HCT116 (cell line): ENCODE measurements at regions not wholly inside any gene's neighbourhood (a gene's known extent, or its start where the extent isn't known, plus 50 kb on each side); places are given as distances from the start of the nearest gene placed in this dataset.

Experiments used
- ATAC-seq: fragments of 200-7000 bp; cut with Tn5 transposase; 2 replicates; pipeline ENCODE4 v1.9.1; 2020; ENCODE audit warnings: mild to moderate bottlenecking, moderate library complexity
- BruUV-seq: library from RNA; stranded (reverse); fragments of 400-500 nt; replicated peaks from 2 replicates; lab custom pipeline; 2021; lab: Mats Ljungman, UMichigan
- CTCF ChIA-PET: fragments of 300-600 bp; sonication (Branson Sonifier 250); formaldehyde crosslinking; loops from one replicate; lab custom pipeline; 2021; ENCODE audit warnings: antibody characterized with exemption; lab: Charles Lee
- POLR2A ChIA-PET: fragments of 300-600, 350-600 bp; sonication (Branson Sonifier 250); formaldehyde crosslinking; loops from one replicate; lab custom pipeline; 2021; ENCODE audit warnings: antibody characterized with exemption; lab: Charles Lee
- RAD21 ChIA-PET, 2 experiments: fragments of 300-600 bp; sonication (Branson Sonifier 250); formaldehyde crosslinking; loops; one replicate each; lab custom pipeline; 2023; ENCODE audit warnings: low total read pairs in 2 of 2; ENCODE audit not compliant: uncharacterized antibody in 2 of 2, unreplicated experiment in 2 of 2, low non-redundant PET in 1 of 2; lab: Charles Lee
- DNase-seq: peaks from one replicate; pipeline ENCODE4 v3.0.0-alpha.2; 2010; ENCODE audit warnings: low read depth, low spot score
- H2AFZ ChIP-seq: fragments of 200-600 bp; shearing (Covaris generic), sonication (generic); 2 replicates; pipeline ENCODE4 v1.6.1; 2017; ENCODE audit warnings: low read depth, mixed run types, mixed read lengths, antibody characterized with exemption, low read length; ENCODE audit not compliant: poor library complexity, severe bottlenecking
- H3K27ac ChIP-seq: 2 replicates; pipeline ENCODE4 v1.5.1; 2012; ENCODE audit warnings: low read depth, low read length
- H3K27me3 ChIP-seq: fragments of 200-600 bp; sonication (generic); 2 replicates; pipeline ENCODE4 v1.6.1; 2016; ENCODE audit warnings: mixed run types, low read length, mixed read lengths; ENCODE audit not compliant: insufficient read depth
- H3K36me3 ChIP-seq, 2 experiments: fragments of 200-500 bp in 1 of 2; fragments of 200-600 bp in 1 of 2; sonication (Bioruptor generic) in 1 of 2; sonication (generic) in 1 of 2; 2 replicates each; pipeline versions ENCODE4 v1.5.1 to v1.6.1; 2014 to 2016; ENCODE audit warnings: low read length in 2 of 2, inconsistent platforms in 1 of 2, mixed read lengths in 1 of 2, mixed run types in 1 of 2; ENCODE audit not compliant: insufficient read depth in 2 of 2, control insufficient read depth in 1 of 2
- H3K4me1 ChIP-seq, 2 experiments: fragments of 200-600 bp in 1 of 2; sonication (generic) in 1 of 2; 2 replicates each; pipeline versions ENCODE4 v1.5.1 to v1.6.1; 2012 to 2017; ENCODE audit warnings: low read length in 2 of 2, inconsistent platforms in 1 of 2, mild to moderate bottlenecking in 1 of 2, mixed read lengths in 1 of 2, mixed run types in 1 of 2, moderate library complexity in 1 of 2; ENCODE audit not compliant: insufficient read depth in 2 of 2, control insufficient read depth in 1 of 2
- H3K4me2 ChIP-seq: fragments of 200-600 bp; sonication (generic); 2 replicates; pipeline ENCODE4 v1.6.1; 2017; ENCODE audit warnings: mixed run types, low read length, mixed read lengths
- H3K4me3 ChIP-seq, 2 experiments: fragments of 200-600 bp in 1 of 2; sonication (generic) in 1 of 2; replicated peaks in 1 of 2; 2 replicates each; pipeline ENCODE4 v1.5.1; 2011 to 2016; ENCODE audit warnings: low read length in 2 of 2, control low read depth in 1 of 2, low read depth in 1 of 2, mild to moderate bottlenecking in 1 of 2, mixed read lengths in 1 of 2, mixed run types in 1 of 2
- H3K79me2 ChIP-seq: fragments of 200-600 bp; sonication (generic); 2 replicates; pipeline ENCODE4 v1.6.1; 2017; ENCODE audit warnings: mild to moderate bottlenecking, mixed run types, low read length, moderate library complexity, mixed read lengths; ENCODE audit not compliant: insufficient read depth
- H3K9ac ChIP-seq: fragments of 200-600 bp; sonication (generic); 2 replicates; pipeline ENCODE4 v1.6.1; 2016; ENCODE audit warnings: low read length, mixed read lengths
- H3K9me2 ChIP-seq: fragments of 200-600 bp; sonication (generic), shearing (Covaris generic); 2 replicates; pipeline ENCODE4 v1.6.1; 2017; ENCODE audit warnings: mixed run types, mild to moderate bottlenecking, moderate library complexity; ENCODE audit not compliant: insufficient read depth
- H3K9me3 ChIP-seq, 2 experiments: fragments of 200-500 bp in 1 of 2; fragments of 200-600 bp in 1 of 2; sonication (Bioruptor generic) in 1 of 2; sonication (generic) in 1 of 2; 2 replicates each; pipeline ENCODE4 v1.6.1; 2014 to 2017; ENCODE audit warnings: low read length in 2 of 2, mixed read lengths in 2 of 2, inconsistent platforms in 1 of 2, low read depth in 1 of 2, mild to moderate bottlenecking in 1 of 2, mixed run types in 1 of 2, moderate library complexity in 1 of 2; ENCODE audit not compliant: control insufficient read depth in 1 of 2, insufficient read depth in 1 of 2
- H4K20me1 ChIP-seq: fragments of 200-600 bp; sonication (generic), shearing (Covaris generic); 2 replicates; pipeline ENCODE4 v1.6.1; 2017; ENCODE audit warnings: mixed run types, mild to moderate bottlenecking, moderate library complexity; ENCODE audit not compliant: insufficient read depth
- ATF3 ChIP-seq: IDR thresholded peaks from 2 replicates; pipeline ENCODE4 v1.6.1; 2012
- CEBPB ChIP-seq: IDR thresholded peaks from 2 replicates; pipeline ENCODE4 v1.6.1; 2012; ENCODE audit warnings: low read depth
- EGR1 ChIP-seq: IDR thresholded peaks from 2 replicates; pipeline ENCODE4 v1.6.1; 2012; ENCODE audit warnings: low read depth
- ELF1 ChIP-seq: IDR thresholded peaks from 2 replicates; pipeline ENCODE4 v1.6.1; 2012; ENCODE audit warnings: low read depth, borderline replicate concordance
- EZH2 ChIP-seq: fragments of 200-600 bp; sonication (generic); IDR thresholded peaks from 2 replicates; pipeline ENCODE4 v1.6.1; 2017; ENCODE audit warnings: antibody characterized with exemption, mixed run types
- JUND ChIP-seq: IDR thresholded peaks from 2 replicates; pipeline ENCODE4 v1.6.1; 2012
- MAX ChIP-seq: IDR thresholded peaks from 2 replicates; pipeline ENCODE4 v1.6.1; 2012
- POLR2AphosphoS5 ChIP-seq: IDR thresholded peaks from 2 replicates; pipeline ENCODE4 v1.6.1; 2011; ENCODE audit warnings: mild to moderate bottlenecking, low read depth, low read length, moderate library complexity
- SP1 ChIP-seq: IDR thresholded peaks from 2 replicates; pipeline ENCODE4 v1.6.1; 2012; ENCODE audit warnings: low read depth
- ZFX ChIP-seq: fragments of 450-650 bp; IDR thresholded peaks from 2 replicates; pipeline ENCODE4 v1.6.1; 2017
- ZNF274 ChIP-seq: fragments of 200-500 bp; sonication (Bioruptor generic); IDR thresholded peaks from 2 replicates; pipeline ENCODE4 v1.6.1; 2014; ENCODE audit warnings: mild to moderate bottlenecking, low read depth, low read length, inconsistent platforms
- intact Hi-C: fragments of 100-400 bp; cut with micrococcal nuclease; formaldehyde crosslinking; loops from 2 replicates; pipeline ENCODE4 v1.10.0; 2022

- Histone ChIP-seq H3K9me2 (no peaks in the 10 kb centered on the region), H3K27ac (no peak overlapping the region), H3K36me3 (no peaks in the 10 kb centered on the region), H3K9me3 (no peaks in the 10 kb centered on the region), H3K9ac (no peak overlapping the region), H3K4me2 (no peak overlapping the region), H3K79me2 (no peaks in the 10 kb centered on the region), H2AFZ (no peak overlapping the region), H3K4me3 (no peak overlapping the region), H4K20me1 (no peaks in the 10 kb centered on the region)
- ChIA-PET CTCF (no interaction called here), POLR2A (interaction anchor here (0.7 kb wide), 1 partner anchor 128 kb away, joined by 3 read pairs; no protein-coding TSS in a partner anchor), RAD21 (no interaction called here)
- ATAC-seq = no peak
- no TSS peak for BruUV-seq
- intact Hi-C loops = no loop called here
- TF ChIP-seq SP1 (no peak), MAX (no peak), POLR2AphosphoS5 (no peak)
- TF ChIP-seq, all 23 proteins: peak for 0
- Histone ChIP-seq H3K27me3 (no peaks in the 10 kb centered on the region), H3K4me1 (peaks cover 3 to 10% of the 10 kb centered on the region in 2 experiments; a peak in 2 of 4 replicates)
- DNase-seq = no peak
Observed at GRCh38 chr17:72271603-72272002, 150.8 kb downstream of the SOX9 start.

GRCh38 chr17:72273289-72274056 lies 152.7 kb downstream of the SOX9 start:
- Histone ChIP-seq H4K20me1 (no peaks in the 10 kb centered on the region), H3K9me2 (no peaks in the 10 kb centered on the region), H3K79me2 (no peaks in the 10 kb centered on the region), H2AFZ (no peak overlapping the region), H3K9me3 (no peaks in the 10 kb centered on the region), H3K4me1 (peaks cover 3 to 10% of the 10 kb centered on the region in 2 experiments; a peak in 2 of 4 replicates), H3K9ac (no peak overlapping the region), H3K4me2 (no peak overlapping the region), H3K36me3 (no peaks in the 10 kb centered on the region), H3K4me3 (no peak overlapping the region), H3K27me3 (no peaks in the 10 kb centered on the region), H3K27ac (no peak overlapping the region)
- ChIA-PET RAD21 (no interaction called here), CTCF (no interaction called here), POLR2A (no interaction called here)
- no peak for DNase-seq
- BruUV-seq = no TSS peak
- intact Hi-C loops = no loop called here
- no peak for TF ChIP-seq ELF1
- no peak for TF ChIP-seq JUND
- TF ChIP-seq CEBPB = no peak
- TF ChIP-seq ZFX = no peak
- no peak for TF ChIP-seq EZH2
- no peak for TF ChIP-seq ZNF274
- TF ChIP-seq EGR1 = no peak
- no peak for TF ChIP-seq ATF3
- no peak for ATAC-seq
